Inflammatory macrophage treated with lipopolysaccharide for 4 hours (primary cell): ENCODE measurements at regions not wholly inside any gene's neighbourhood (a gene's known extent, or its start where the extent isn't known, plus 50 kb on each side); places are given as distances from the start of the nearest gene placed in this dataset.
"Not testable (repeated sequence)": the region's sequence is repeated elsewhere in the genome, so short reads cannot be mapped to it uniquely, and the experiment has no call there.

Experiments
- DNase-seq: peaks from one replicate; pipeline ENCODE4 v3.0.0-alpha.2; 2020

DNA sequence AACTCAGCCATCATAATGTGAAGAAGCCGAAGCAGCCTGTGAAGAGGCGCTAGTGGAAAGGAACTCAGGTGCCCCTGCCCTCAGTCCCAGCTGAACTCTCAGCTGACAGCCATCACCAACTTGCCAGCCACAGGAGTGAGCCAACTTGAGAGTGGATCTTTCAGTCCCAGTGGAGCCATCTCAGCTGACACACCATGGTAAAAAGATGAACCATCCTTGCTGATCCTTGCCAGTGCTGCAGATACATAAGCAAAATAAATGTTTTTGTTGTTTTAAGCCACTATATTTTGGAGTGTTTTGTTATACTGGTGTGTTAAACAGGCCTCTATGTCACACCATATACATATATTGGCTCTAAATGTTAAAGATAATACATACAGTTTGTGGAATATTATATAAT is 195.8 kb upstream of the SPRED2 start:
- no peak for DNase-seq

DNA sequence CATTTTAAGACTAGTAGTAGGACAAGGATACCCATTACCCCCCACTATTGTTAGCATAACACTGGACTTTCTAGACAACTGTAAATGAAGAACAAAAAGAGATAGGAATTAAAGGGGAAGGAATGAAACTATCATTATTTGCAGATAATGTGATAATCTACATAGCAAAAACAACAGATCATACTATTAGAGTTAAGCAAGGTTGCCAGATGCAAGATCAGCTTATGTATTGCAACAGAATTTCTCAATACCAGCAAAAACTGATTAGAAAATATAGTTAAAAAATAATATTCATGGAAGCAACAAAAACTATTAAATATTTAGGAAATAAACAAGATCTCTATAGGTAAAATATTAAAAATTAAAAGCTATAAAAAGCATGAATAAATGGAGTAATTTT is 194.4 kb upstream of the SPRED2 start:
- DNase-seq: no peak

DNA sequence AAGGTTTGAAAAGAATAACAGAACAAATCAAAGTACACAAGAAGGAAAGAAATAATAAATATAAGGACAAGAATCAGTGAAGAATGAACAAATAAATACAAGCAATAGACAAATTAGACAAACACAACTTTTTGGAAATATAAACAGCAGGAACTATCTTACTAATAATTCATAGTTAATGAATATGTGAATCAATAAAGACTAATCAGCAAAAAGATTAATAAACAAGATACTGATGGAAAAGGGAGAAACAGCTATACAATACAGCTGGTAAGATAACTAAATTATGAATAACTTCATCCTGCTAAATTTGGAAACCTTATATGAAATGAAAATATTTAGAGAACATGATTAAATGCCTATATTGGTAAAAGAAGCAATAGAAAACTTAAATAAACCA is 193.6 kb upstream of the SPRED2 start:
- no peak for DNase-seq

DNA sequence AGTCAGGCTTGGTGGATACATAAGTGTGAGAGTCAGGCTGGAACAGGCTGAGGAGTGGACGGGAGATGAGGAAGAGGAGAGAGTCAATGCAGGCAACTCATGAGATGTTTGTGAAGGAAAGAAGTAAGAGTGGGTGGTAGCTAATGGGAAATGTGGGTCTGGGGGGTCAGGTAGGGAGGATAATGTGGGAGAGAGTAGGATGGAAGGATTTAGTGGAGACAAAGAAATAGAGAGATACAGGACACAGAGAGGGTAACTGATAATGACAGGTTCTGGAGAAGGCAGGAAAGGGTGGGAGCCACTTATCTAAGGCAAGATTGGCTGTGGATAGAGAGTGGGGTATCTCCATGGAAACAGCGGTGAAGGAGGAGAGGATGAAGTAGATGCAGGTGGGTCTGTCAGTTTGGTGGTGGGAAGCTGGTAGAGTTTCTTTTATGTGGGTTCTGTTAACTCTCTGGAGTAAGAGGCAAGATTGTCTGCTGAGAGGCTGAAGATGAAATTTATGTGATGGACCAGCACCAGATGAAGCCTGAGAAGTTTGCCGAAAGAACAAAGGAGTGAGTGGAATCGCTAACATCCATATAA is 190.6 kb upstream of the SPRED2 start:
- DNase-seq: no peak

DNA sequence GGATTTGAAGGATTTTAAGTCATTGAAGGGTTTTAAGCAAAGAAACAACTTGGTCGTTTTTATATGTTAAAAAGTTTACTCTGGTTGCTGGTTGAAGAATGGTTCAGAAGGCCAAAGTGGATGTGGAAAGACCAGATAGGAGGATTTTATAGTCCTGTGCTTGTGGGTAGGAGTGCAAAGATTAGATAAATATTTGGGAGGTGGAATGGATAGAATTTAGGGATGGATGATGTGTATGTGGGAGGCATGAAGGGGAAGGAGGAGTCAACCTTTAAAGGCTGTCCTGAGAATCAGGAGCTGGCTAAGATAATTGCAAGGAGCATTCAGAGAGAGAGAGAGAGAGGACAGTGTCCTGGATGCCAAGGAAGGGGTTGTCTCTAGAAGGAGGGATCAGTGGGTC is 190.1 kb upstream of the SPRED2 start:
- no peak for DNase-seq

DNA sequence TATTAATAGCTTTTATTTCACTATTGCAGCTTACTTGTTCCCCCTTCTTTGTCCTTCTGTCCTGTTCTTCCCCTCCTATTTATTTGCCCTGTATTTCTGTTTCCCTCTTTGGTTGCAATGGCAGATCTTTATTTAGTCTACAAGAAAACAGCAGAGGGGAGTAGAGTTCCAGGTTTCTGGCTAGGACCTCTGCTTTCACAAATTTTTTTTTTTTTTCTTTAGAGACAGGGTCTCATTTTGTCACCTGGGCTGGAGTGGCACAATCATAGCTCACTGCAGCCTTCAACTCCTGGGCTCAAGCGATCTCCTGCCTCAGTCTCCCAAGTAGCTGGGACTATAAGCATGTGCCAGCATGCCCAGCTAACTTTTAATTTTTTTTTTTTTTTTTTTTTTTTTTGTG is 188.1 kb upstream of the SPRED2 start:
- DNase-seq: no peak

DNA sequence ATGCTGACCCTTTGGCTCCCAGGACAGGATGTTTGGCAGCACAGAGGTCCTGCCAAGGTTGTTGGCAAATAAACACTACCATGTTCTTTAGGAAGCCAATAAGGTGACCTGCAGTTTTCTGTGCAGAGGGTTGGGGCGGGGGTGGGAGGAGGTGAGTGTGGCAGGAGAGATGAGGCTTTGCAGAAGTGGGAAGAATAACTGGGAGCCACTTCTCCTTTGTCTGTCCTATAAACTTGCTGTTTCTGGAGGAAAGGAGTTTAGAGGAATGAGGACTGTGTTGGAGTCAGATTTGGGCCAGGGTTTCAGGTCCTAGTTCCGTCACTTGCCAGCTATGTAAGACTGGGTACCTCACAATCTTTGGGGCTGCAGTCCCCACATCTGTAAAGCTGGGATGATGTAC is 187.6 kb upstream of the SPRED2 start:
- DNase-seq: no peak

DNA sequence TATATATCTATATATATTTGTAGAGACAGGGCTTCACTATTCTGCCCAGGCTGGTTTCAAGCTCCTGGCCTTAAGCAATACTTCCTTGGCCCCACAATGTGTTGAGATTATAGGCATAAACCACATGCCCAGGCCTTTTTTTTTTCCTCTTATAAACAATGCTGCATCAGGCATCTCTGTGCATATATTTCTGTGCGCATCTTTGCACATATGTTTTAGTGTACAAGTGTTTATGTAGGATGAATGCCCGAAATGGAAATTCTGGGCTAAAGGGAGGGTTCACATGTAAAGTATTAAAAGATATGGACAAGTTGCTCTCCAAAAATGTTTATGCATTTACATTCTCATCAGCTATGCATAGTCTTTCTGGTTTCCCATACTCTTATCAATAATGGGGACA is 183.2 kb upstream of the SPRED2 start:
- DNase-seq: no peak

DNA sequence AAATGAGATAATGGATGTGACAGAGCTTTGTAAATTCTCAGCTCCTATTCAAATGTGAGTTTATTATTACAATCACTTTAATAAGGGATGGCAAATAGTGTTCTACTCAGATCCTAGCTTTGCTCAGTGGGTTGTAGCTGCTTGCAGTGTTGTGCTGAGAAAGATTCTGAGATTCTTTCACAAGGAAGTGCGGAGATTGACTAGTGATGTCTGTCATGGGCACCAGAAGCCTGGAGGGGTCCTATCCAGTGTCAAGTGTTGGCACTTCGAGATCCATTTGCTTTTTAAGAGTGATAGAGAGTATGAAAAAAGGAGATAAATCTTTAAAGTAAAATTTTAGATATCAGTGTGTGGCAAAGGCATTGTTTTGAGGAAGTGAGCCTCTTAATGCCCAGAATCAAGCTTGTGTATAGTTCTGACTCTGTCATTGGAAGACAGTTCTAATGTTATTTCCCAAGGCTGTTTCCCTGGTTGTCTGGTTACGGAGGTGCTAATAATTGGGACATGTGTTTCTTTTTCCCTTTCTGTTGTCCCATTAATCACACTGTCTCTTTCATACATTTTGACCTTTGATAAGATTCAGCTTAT is 181.7 kb upstream of the SPRED2 start:
- DNase-seq: no peak

DNA sequence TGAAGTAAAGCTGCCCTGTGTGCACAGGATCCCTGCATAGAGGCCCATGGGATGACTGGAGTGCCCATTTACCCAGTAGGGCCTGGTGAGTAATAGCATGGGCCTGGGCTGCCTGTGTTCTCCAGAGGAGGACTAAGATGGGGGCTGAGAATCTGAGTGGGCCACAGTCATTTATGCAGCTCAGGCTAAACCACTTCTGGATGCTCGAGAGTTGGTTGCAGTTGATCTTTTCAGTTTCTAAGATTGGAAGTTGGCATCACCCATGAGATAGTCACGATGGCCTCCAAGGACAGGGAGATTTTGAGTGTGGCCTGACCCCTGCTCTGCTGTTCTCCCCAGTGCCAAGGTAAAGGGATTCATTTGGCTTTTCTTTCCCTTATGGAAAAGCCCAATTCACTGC is 179.1 kb upstream of the SPRED2 start:
- DNase-seq: no peak

DNA sequence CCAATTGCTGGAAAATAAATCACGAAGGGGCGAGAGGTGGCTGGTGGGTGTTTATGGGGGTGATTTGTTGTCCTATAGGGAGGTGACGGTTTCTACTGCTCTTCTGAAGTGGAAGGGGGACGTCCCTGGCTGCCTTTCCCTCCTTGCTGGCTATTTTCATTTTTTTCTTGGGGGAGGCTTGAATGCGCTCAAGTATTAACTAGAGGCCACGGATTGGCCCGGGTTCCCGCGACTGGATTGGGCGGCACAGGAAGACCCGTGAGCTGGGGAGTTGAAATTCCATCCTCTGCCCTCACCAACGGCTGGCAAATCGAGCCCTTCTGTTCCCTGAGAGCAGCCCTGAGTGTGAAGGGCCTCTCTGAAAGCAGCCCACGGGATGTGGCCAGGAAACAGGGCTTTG is 176.5 kb upstream of the SPRED2 start:
- no peak for DNase-seq

DNA sequence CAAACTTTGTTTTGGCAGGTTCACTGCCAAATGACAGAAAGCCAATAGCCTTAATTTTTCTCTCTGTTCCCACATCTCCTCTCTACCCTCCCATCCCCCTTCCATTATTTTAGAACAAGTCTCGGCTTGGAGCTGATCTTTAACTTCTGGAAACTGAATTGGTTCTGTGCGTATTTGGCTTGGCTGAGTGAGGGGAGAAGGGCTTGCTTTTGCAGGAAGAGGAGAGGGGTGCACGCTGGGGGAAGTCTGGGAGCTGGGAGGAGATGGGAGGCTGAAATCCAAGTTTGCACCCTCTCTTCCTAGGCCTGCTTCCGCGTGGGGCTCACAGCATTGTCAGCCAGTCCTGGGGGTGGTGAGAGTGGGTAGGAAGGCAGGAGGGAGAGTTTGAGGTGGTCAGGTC is 176.1 kb upstream of the SPRED2 start:
- DNase-seq: no peak

DNA sequence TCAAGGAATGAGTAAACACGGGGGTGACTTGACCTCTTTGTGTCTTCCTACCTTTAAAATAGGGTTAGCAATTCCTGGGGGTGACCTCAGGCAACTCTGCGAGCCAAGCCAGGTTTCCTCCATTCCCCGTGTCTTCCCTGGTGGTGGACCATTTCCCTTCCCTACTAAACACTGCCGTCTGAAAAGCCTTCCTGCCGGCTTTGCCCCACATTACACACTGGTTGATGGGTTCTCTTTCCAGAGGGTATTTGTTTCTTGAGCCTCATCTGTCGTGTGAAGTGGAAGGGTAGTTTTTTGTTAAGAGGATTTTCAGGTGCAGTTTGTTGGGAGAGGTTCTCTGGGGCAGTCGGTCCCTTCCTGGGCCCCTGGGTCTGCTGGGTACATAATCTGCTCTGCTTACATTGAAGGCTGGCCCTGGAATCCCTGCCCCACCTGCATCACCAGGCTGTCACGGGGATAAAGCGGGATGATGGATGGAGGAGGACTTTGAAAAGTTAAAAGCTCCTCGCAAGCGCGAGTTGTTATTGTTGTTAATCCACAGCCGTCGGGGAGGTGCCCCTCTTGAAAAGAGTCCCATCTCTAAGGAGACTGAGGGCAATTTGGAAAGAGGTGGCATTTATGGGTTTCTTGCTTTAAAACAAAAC is 175.4 kb upstream of the SPRED2 start:
- no peak for DNase-seq

DNA sequence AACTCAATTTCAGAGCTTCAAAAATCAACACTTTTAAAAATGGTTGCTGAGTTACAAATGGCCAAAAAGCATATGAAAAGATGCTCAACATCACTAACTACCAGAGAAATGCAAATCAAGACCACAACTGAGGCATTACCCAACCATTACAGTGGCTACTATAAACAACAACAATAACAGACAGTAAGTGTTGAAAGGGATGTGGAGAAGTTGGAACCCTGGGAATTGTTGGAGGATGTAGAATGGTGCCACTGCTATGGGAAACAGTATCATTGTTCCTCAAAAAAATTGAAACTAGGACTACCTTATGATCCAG is 173.3 kb upstream of the SPRED2 start:
- no peak for DNase-seq

DNA sequence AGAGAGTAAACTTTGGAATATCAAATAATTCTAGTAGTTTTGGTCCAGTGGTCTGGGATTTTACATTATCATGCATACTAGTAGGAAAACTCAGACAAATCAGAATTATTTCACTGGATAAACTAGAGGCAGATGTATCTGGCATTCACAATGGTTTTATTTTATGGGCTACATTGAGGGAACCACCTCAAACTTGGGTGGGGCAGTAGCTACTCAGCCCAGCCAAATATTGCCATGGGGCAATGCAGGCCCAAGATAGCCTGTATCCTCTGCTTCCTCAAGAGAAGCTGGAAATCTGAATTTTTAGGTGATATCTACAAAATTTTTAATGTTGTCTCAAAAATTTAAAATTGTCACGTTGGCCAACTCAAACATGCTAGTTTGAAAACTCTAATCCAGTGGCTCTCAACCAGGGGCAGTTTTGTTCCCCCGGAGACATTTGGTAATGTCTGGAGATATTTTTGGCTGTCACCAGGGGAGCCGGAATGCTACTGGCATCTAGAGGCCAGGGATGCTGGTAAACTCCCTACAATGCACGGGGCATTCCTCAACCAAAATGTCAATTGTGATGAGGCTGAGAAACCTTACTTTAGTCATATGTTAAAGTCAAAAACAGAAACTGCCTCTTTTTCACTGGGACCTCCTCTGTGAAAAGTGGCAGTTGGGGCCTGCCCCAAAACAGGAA is 172.8 kb upstream of the SPRED2 start:
- no peak for DNase-seq

DNA sequence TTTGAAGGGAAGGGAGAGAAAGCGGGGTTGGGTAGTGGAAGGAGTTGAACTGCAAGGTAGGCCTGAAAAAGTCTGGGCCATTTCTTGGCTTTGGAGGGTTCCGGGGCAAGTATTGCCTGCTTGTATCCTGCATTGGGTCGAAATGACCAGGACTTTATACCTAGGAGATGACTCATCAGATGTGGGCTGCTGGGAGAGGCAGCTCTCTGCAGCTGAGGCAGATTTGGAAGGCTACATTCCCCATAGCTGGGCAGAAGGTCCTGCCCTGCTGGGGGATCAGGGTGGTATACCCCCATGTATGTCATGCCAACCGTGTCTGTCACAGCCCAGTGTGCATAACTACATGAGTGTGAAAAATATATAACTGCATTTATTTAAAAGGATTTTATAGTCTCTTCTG is 171.8 kb upstream of the SPRED2 start:
- DNase-seq: no peak

DNA sequence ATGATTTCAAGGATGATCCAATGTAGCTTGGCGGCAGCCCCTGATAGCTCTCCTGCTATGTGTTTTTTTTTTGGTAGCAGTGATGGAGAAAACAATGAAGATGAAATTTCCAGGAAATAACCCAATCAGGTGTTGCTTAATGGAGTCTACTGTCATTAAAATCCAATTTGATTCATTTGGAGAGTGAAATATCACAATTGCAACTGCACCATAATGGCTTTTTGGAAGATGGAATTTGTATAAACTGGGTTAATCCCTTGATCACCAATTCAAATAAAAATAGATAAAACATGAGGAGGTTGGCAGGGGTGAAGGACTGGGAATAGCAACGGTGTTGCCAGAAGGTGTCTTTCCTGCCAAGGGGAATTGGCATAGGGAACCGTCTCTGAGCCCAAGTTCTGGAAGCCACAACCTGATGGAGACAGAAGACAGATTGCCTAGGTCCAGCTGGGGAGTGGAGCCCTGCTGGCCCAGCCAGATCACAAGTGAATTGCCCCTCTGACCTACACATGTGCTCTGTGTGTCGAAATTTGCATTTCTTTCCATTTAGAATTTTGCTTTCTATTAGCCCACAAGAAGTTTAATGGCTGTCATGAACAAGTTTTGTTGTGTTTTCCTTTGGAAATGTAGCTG is 170.3 kb upstream of the SPRED2 start:
- no peak for DNase-seq

DNA sequence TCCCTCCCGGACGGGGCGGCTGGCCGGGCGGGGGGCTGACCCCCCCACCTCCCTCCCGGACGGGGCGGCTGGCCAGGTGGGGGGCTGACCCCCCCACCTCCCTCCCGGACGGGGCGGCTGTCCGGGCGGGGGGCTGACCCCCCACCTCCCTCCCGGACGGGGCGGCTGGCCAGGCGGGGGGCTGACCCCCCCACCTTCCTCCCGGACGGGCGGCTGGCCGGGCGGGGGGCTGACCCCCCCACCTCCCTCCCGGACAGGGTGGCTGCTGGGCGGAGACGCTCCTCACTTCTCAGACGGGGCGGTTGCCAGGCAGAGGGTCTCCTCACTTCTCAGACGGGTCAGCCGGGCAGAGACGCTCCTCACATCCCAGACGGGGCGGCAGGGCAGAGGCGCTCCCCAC is 168.5 kb upstream of the SPRED2 start:
- DNase-seq: not testable (repeated sequence)

DNA sequence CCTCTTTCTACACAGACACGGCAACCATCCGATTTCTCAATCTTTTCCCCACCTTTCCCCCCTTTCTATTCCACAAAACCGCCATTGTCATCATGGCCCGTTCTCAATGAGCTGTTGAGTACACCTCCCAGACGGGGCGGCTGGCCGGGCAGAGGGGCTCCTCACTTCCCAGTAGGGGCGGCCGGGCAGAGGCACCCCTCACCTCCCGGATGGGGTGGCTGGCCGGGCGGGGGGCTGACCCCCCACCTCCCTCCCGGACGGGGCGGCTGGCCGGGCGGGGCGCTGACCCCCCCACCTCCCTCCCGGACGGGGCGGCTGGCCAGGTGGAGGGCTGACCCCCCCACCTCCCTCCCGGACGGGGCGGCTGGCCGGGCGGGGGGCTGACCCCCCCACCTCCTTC is 168.0 kb upstream of the SPRED2 start:
- not testable (repeated sequence) for DNase-seq

DNA sequence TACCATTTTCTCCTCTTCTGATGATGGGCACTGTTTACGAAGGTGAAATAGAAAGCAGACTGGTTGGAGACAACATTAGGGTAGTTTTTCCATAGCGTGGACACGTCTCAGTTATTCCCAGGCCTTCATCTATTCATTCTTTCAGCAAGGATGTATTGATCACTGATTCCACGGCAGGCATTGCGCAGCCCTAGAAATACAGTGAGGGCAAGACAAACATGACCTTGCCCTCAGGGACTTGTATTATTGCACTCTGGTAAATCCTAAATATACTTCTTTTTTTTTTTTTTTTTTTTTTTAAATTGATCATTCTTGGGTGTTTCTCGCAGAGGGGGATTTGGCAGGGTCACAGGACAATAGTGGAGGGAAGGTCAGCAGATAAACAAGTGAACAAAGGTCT is 167.3 kb upstream of the SPRED2 start:
- DNase-seq: no peak

DNA sequence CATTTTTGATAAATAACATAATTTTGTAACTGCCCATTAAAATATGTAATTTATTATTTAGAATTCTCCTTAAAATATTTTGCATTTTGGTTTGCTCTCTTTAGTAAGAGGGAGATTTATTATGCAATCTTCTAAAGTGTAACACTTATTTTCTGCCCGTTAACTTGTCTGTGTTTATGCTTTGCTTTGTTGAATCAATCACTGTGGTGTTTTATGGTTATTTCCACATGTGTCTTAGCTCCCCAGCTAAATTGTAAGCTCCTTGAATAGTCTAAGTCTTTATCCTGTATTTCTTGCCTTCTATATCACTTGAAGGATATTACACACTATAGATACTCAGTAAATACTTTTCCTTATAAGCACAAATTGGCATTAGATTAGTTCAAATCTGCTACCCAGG is 166.6 kb upstream of the SPRED2 start:
- no peak for DNase-seq

DNA sequence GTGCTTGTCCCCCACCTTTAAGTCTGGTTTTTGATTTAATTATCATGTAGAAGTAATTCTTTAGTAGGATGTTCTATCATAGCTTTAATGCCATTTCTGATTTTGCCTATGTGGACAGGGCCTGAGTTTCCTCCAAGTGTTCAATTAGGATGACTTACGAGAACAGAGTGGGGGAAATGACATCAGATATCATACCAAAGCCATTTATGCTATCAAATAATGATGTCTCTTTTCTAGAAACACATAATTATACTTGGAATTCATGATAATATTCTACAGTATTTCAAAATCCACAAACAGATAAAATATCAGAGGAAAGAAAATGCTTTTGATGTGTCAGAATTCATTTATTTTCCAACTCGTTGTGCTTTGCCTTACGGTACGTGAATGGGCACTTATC is 165.9 kb upstream of the SPRED2 start:
- no peak for DNase-seq

DNA sequence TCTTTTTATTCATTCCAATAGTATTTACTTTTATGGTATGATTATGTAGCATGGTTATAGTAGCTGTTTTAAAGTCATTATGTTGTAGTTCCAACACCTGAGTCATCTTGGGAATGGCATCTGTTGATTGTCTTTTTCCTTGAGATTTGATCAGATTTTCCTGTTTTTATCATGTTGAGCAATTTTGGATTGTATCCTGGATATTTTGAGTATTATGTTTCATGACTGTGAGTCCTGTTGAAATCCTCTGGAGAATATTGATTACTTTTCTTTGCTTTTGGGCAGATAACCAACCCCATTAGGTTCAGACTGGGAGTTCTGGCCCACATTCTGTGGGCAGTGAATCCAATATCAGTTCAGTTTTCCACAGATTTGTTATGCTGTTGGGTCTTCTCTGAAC is 163.2 kb upstream of the SPRED2 start:
- DNase-seq: no peak

DNA sequence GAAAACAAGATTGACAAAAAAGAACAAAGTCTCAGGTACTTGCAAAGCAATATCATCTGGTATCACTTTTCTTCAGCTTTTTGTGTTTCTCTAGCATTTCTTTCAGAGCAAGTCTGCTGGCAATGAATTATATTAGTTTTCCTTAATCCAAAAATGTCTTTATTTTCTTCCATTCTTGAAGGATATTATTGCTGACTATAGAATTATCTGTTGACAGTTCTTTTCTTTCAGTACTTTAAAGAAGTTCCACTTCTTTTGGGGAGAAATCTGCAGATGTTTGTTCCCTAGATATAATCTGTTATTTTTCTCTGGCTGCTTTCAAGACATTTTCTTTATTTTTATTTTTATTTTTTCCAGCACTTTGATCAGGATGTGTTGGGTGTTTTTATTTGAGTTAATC is 161.8 kb upstream of the SPRED2 start:
- DNase-seq: no peak
